SK-N-SH treated with all-trans-retinoic acid at 6 μM for 48 hours (cell line): ENCODE measurements at regions not wholly inside any gene's neighbourhood (a gene's known extent, or its start where the extent isn't known, plus 50 kb on each side); places are given as distances from the start of the nearest gene placed in this dataset.

Experiments
- OSR1 ChIP-seq: fragments of 250-450 bp; sonication (Bioruptor Pico); IDR thresholded peaks from 2 replicates; pipeline ENCODE4 v1.8.0; 2022; ENCODE audit warnings: moderate library complexity, mild to moderate bottlenecking, inconsistent platforms
- PATZ1 ChIP-seq: fragments of 250-450 bp; sonication (Bioruptor Pico); IDR thresholded peaks from 2 replicates; pipeline ENCODE4 v1.8.0; 2020; ENCODE audit warnings: mild to moderate bottlenecking, moderate library complexity, borderline replicate concordance
- RARB ChIP-seq: fragments of 250-450 bp; sonication (Bioruptor Pico); IDR thresholded peaks from 2 replicates; pipeline ENCODE4 v1.8.0; 2021; ENCODE audit warnings: mild to moderate bottlenecking, moderate library complexity
- TCF4 ChIP-seq: fragments of 250-450 bp; sonication (Bioruptor Pico); IDR thresholded peaks from 2 replicates; pipeline ENCODE4 v1.8.0; 2021; ENCODE audit warnings: mild to moderate bottlenecking, moderate library complexity, borderline replicate concordance
- TOX ChIP-seq: fragments of 250-450 bp; sonication (Bioruptor Pico); IDR thresholded peaks from 2 replicates; pipeline ENCODE4 v1.8.0; 2021; ENCODE audit warnings: mild to moderate bottlenecking, moderate library complexity, borderline replicate concordance
- TSHZ2 ChIP-seq: fragments of 250-450 bp; sonication (Bioruptor Pico); IDR thresholded peaks from 2 replicates; pipeline ENCODE4 v1.5.0; 2020; ENCODE audit warnings: mild to moderate bottlenecking, moderate library complexity
- ZFP3 ChIP-seq: fragments of 250-450 bp; sonication (Bioruptor Pico); IDR thresholded peaks from 2 replicates; pipeline ENCODE4 v1.5.0; 2020; ENCODE audit warnings: mild to moderate bottlenecking, moderate library complexity
- ZNF565 ChIP-seq: fragments of 450-650 bp; formaldehyde crosslinking; conservative IDR thresholded peaks from 2 replicates; pipeline ENCODE4 v1.5.0; 2020; ENCODE audit warnings: low read depth, mild to moderate bottlenecking, moderate library complexity
- ZNF70 ChIP-seq: fragments of 450-650 bp; formaldehyde crosslinking; IDR thresholded peaks from 2 replicates; pipeline ENCODE4 v1.5.0; 2020; ENCODE audit warnings: mild to moderate bottlenecking, moderate library complexity
- ZNF8 ChIP-seq: fragments of 450-650 bp; formaldehyde crosslinking; IDR thresholded peaks from 2 replicates; pipeline ENCODE4 v1.5.0; 2020; ENCODE audit warnings: mild to moderate bottlenecking, moderate library complexity
- TF ChIP-seq, protein P1 (sequence below): fragments of 250-450 bp; sonication (Bioruptor Pico); IDR thresholded peaks from 2 replicates; pipeline ENCODE4 v1.8.0; 2021; ENCODE audit warnings: low read depth, mild to moderate bottlenecking, moderate library complexity, borderline replicate concordance
- TF ChIP-seq, protein P2 (sequence below): fragments of 250-450 bp; sonication (Bioruptor Pico); IDR thresholded peaks from 2 replicates; pipeline ENCODE4 v1.5.1; 2021; ENCODE audit warnings: mild to moderate bottlenecking, moderate library complexity
- TF ChIP-seq, protein P3 (sequence below): fragments of 250-450 bp; sonication (Bioruptor Pico); IDR thresholded peaks from 2 replicates; pipeline ENCODE4 v1.5.1; 2020; ENCODE audit warnings: low read depth, mild to moderate bottlenecking, moderate library complexity

GRCh38 chr16:60815033-60815432 is 1221.2 kb downstream of the CDH8 start:
- TF ChIP-seq TCF4 (CRISPR knock-in tag): no peak
- TF ChIP-seq ZFP3: no peak
- no peak for TF ChIP-seq RARB (CRISPR knock-in tag)
- TF ChIP-seq, protein P1, sequence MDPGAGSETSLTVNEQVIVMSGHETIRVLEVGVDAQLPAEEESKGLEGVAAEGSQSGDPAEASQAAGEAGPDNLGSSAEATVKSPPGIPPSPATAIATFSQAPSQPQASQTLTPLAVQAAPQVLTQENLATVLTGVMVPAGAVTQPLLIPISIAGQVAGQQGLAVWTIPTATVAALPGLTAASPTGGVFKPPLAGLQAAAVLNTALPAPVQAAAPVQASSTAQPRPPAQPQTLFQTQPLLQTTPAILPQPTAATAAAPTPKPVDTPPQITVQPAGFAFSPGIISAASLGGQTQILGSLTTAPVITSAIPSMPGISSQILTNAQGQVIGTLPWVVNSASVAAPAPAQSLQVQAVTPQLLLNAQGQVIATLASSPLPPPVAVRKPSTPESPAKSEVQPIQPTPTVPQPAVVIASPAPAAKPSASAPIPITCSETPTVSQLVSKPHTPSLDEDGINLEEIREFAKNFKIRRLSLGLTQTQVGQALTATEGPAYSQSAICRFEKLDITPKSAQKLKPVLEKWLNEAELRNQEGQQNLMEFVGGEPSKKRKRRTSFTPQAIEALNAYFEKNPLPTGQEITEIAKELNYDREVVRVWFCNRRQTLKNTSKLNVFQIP (CRISPR knock-in tag): no peak
- no peak for TF ChIP-seq PATZ1 (CRISPR knock-in tag)
- TF ChIP-seq ZNF8 (CRISPR knock-in tag): no peak
- TF ChIP-seq OSR1: no peak
- TF ChIP-seq TOX (CRISPR knock-in tag): no peak
- TF ChIP-seq, protein P2, sequence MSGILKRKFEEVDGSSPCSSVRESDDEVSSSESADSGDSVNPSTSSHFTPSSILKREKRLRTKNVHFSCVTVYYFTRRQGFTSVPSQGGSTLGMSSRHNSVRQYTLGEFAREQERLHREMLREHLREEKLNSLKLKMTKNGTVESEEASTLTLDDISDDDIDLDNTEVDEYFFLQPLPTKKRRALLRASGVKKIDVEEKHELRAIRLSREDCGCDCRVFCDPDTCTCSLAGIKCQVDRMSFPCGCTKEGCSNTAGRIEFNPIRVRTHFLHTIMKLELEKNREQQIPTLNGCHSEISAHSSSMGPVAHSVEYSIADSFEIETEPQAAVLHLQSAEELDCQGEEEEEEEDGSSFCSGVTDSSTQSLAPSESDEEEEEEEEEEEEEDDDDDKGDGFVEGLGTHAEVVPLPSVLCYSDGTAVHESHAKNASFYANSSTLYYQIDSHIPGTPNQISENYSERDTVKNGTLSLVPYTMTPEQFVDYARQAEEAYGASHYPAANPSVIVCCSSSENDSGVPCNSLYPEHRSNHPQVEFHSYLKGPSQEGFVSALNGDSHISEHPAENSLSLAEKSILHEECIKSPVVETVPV (CRISPR knock-in tag): no peak
- no peak for TF ChIP-seq ZNF70 (CRISPR knock-in tag)
- no peak for TF ChIP-seq ZNF565
- TF ChIP-seq, protein P3, sequence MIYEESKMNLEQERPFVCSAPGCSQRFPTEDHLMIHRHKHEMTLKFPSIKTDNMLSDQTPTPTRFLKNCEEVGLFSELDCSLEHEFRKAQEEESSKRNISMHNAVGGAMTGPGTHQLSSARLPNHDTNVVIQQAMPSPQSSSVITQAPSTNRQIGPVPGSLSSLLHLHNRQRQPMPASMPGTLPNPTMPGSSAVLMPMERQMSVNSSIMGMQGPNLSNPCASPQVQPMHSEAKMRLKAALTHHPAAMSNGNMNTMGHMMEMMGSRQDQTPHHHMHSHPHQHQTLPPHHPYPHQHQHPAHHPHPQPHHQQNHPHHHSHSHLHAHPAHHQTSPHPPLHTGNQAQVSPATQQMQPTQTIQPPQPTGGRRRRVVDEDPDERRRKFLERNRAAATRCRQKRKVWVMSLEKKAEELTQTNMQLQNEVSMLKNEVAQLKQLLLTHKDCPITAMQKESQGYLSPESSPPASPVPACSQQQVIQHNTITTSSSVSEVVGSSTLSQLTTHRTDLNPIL (CRISPR knock-in tag): no peak
- no peak for TF ChIP-seq TSHZ2 (CRISPR knock-in tag)
